SU-DHL-6 (cell line): ENCODE measurements at regions not wholly inside any gene's neighbourhood (a gene's known extent, or its start where the extent isn't known, plus 50 kb on each side); places are given as distances from the start of the nearest gene placed in this dataset.

Experiments used
- CTCF ChIP-seq: fragments of 200-600 bp; sonication (generic); IDR thresholded peaks from one replicate; pipeline ENCODE4 v1.5.1; 2017; ENCODE audit warnings: antibody characterized with exemption, mild to moderate bottlenecking, low read length, moderate library complexity; ENCODE audit not compliant: insufficient read depth, poor library complexity, severe bottlenecking
- EZH2phosphoT487 ChIP-seq: fragments of 200-600 bp; sonication (generic), shearing (Covaris generic); conservative IDR thresholded peaks from 2 replicates; pipeline ENCODE4 v1.6.1; 2018; ENCODE audit warnings: mild to moderate bottlenecking, antibody characterized with exemption, low read length, moderate library complexity, mixed read lengths

GRCh38 chr13:56700324-56700723 lies 440.4 kb upstream of the PRR20A start:
- TF ChIP-seq CTCF, result no peak
- no peak for TF ChIP-seq EZH2phosphoT487
